HCT116 (cell line): ENCODE measurements at regions not wholly inside any gene's neighbourhood (a gene's known extent, or its start where the extent isn't known, plus 50 kb on each side); places are given as distances from the start of the nearest gene placed in this dataset.

Experiments
- ATAC-seq: fragments of 200-7000 bp; cut with Tn5 transposase; 2 replicates; pipeline ENCODE4 v1.9.1; 2020; ENCODE audit warnings: mild to moderate bottlenecking, moderate library complexity
- BruUV-seq: library from RNA; stranded (reverse); fragments of 400-500 nt; replicated peaks from 2 replicates; lab custom pipeline; 2021; lab: Mats Ljungman, UMichigan
- CTCF ChIA-PET: fragments of 300-600 bp; sonication (Branson Sonifier 250); formaldehyde crosslinking; loops from one replicate; lab custom pipeline; 2021; ENCODE audit warnings: antibody characterized with exemption; lab: Charles Lee
- POLR2A ChIA-PET: fragments of 300-600, 350-600 bp; sonication (Branson Sonifier 250); formaldehyde crosslinking; loops from one replicate; lab custom pipeline; 2021; ENCODE audit warnings: antibody characterized with exemption; lab: Charles Lee
- RAD21 ChIA-PET, 2 experiments: fragments of 300-600 bp; sonication (Branson Sonifier 250); formaldehyde crosslinking; loops; one replicate each; lab custom pipeline; 2023; ENCODE audit warnings: low total read pairs in 2 of 2; ENCODE audit not compliant: uncharacterized antibody in 2 of 2, unreplicated experiment in 2 of 2, low non-redundant PET in 1 of 2; lab: Charles Lee
- DNase-seq: peaks from one replicate; pipeline ENCODE4 v3.0.0-alpha.2; 2010; ENCODE audit warnings: low read depth, low spot score
- H2AFZ ChIP-seq: fragments of 200-600 bp; shearing (Covaris generic), sonication (generic); 2 replicates; pipeline ENCODE4 v1.6.1; 2017; ENCODE audit warnings: low read depth, mixed run types, mixed read lengths, antibody characterized with exemption, low read length; ENCODE audit not compliant: poor library complexity, severe bottlenecking
- H3K27ac ChIP-seq: 2 replicates; pipeline ENCODE4 v1.5.1; 2012; ENCODE audit warnings: low read depth, low read length
- H3K27me3 ChIP-seq: fragments of 200-600 bp; sonication (generic); 2 replicates; pipeline ENCODE4 v1.6.1; 2016; ENCODE audit warnings: mixed run types, low read length, mixed read lengths; ENCODE audit not compliant: insufficient read depth
- H3K36me3 ChIP-seq, 2 experiments: fragments of 200-500 bp in 1 of 2; fragments of 200-600 bp in 1 of 2; sonication (Bioruptor generic) in 1 of 2; sonication (generic) in 1 of 2; 2 replicates each; pipeline versions ENCODE4 v1.5.1 to v1.6.1; 2014 to 2016; ENCODE audit warnings: low read length in 2 of 2, inconsistent platforms in 1 of 2, mixed read lengths in 1 of 2, mixed run types in 1 of 2; ENCODE audit not compliant: insufficient read depth in 2 of 2, control insufficient read depth in 1 of 2
- H3K4me1 ChIP-seq, 2 experiments: fragments of 200-600 bp in 1 of 2; sonication (generic) in 1 of 2; 2 replicates each; pipeline versions ENCODE4 v1.5.1 to v1.6.1; 2012 to 2017; ENCODE audit warnings: low read length in 2 of 2, inconsistent platforms in 1 of 2, mild to moderate bottlenecking in 1 of 2, mixed read lengths in 1 of 2, mixed run types in 1 of 2, moderate library complexity in 1 of 2; ENCODE audit not compliant: insufficient read depth in 2 of 2, control insufficient read depth in 1 of 2
- H3K4me2 ChIP-seq: fragments of 200-600 bp; sonication (generic); 2 replicates; pipeline ENCODE4 v1.6.1; 2017; ENCODE audit warnings: mixed run types, low read length, mixed read lengths
- H3K4me3 ChIP-seq, 2 experiments: fragments of 200-600 bp in 1 of 2; sonication (generic) in 1 of 2; replicated peaks in 1 of 2; 2 replicates each; pipeline ENCODE4 v1.5.1; 2011 to 2016; ENCODE audit warnings: low read length in 2 of 2, control low read depth in 1 of 2, low read depth in 1 of 2, mild to moderate bottlenecking in 1 of 2, mixed read lengths in 1 of 2, mixed run types in 1 of 2
- H3K79me2 ChIP-seq: fragments of 200-600 bp; sonication (generic); 2 replicates; pipeline ENCODE4 v1.6.1; 2017; ENCODE audit warnings: mild to moderate bottlenecking, mixed run types, low read length, moderate library complexity, mixed read lengths; ENCODE audit not compliant: insufficient read depth
- H3K9ac ChIP-seq: fragments of 200-600 bp; sonication (generic); 2 replicates; pipeline ENCODE4 v1.6.1; 2016; ENCODE audit warnings: low read length, mixed read lengths
- H3K9me2 ChIP-seq: fragments of 200-600 bp; sonication (generic), shearing (Covaris generic); 2 replicates; pipeline ENCODE4 v1.6.1; 2017; ENCODE audit warnings: mixed run types, mild to moderate bottlenecking, moderate library complexity; ENCODE audit not compliant: insufficient read depth
- H3K9me3 ChIP-seq, 2 experiments: fragments of 200-500 bp in 1 of 2; fragments of 200-600 bp in 1 of 2; sonication (Bioruptor generic) in 1 of 2; sonication (generic) in 1 of 2; 2 replicates each; pipeline ENCODE4 v1.6.1; 2014 to 2017; ENCODE audit warnings: low read length in 2 of 2, mixed read lengths in 2 of 2, inconsistent platforms in 1 of 2, low read depth in 1 of 2, mild to moderate bottlenecking in 1 of 2, mixed run types in 1 of 2, moderate library complexity in 1 of 2; ENCODE audit not compliant: control insufficient read depth in 1 of 2, insufficient read depth in 1 of 2
- H4K20me1 ChIP-seq: fragments of 200-600 bp; sonication (generic), shearing (Covaris generic); 2 replicates; pipeline ENCODE4 v1.6.1; 2017; ENCODE audit warnings: mixed run types, mild to moderate bottlenecking, moderate library complexity; ENCODE audit not compliant: insufficient read depth
- CBX3 ChIP-seq: IDR thresholded peaks from 2 replicates; pipeline ENCODE4 v1.6.1; 2012; ENCODE audit warnings: low read depth
- CTCF ChIP-seq, 3 experiments: fragments of 200-600 bp in 1 of 3; sonication (generic) in 1 of 3; IDR thresholded peaks in 2 of 3; conservative IDR thresholded peaks in 1 of 3; 2 replicates each; pipeline ENCODE4 v1.5.1; 2012 to 2017; ENCODE audit warnings: low read depth in 2 of 3, low read length in 2 of 3, antibody characterized with exemption in 1 of 3, borderline replicate concordance in 1 of 3, control low read depth in 1 of 3, mild to moderate bottlenecking in 1 of 3, mixed read lengths in 1 of 3, mixed run types in 1 of 3, moderate library complexity in 1 of 3; ENCODE audit not compliant: insufficient read depth in 1 of 3
- EZH2 ChIP-seq: fragments of 200-600 bp; sonication (generic); IDR thresholded peaks from 2 replicates; pipeline ENCODE4 v1.6.1; 2017; ENCODE audit warnings: antibody characterized with exemption, mixed run types
- JUND ChIP-seq: IDR thresholded peaks from 2 replicates; pipeline ENCODE4 v1.6.1; 2012
- SIN3A ChIP-seq: IDR thresholded peaks from 2 replicates; pipeline ENCODE4 v1.6.1; 2012; ENCODE audit warnings: low read depth
- intact Hi-C: fragments of 100-400 bp; cut with micrococcal nuclease; formaldehyde crosslinking; loops from 2 replicates; pipeline ENCODE4 v1.10.0; 2022

GRCh38 chr7:123051916-123052315 is 56.4 kb upstream of the TAS2R16 start (continued):
- TF ChIP-seq CTCF (IDR thresholded peaks at IDR 0.05 in 2 of 3, conservative IDR thresholded peaks at IDR 0.05 in 1 of 3; ENCODE audit: borderline replicate concordance in 1 of 3, insufficient read depth in 1 of 3, low read depth in 2 of 3, low read length in 2 of 3): no peak
- TF ChIP-seq EZH2: no peak

- Histone ChIP-seq H2AFZ (no peak overlapping the region), H3K79me2 (no peaks in the 10 kb centered on the region), H3K27ac (no peak overlapping the region), H3K36me3 (no peaks in the 10 kb centered on the region), H3K9me3 (no peaks in the 10 kb centered on the region; a peak in 1 of 4 replicates), H3K9ac (no peak overlapping the region), H3K4me1 (no peaks in the 10 kb centered on the region), H3K9me2 (no peaks in the 10 kb centered on the region), H4K20me1 (no peaks in the 10 kb centered on the region), H3K4me3 (no peak overlapping the region)
- ChIA-PET POLR2A (no interaction called here), RAD21 (no interaction called here)
- intact Hi-C loops: no loop called here
- BruUV-seq: no TSS peak
- DNase-seq: no peak
- TF ChIP-seq CBX3 (no peak), JUND (no peak), SIN3A (no peak)
- TF ChIP-seq, all 23 proteins: peak for 0
- H3K27me3 ChIP-seq: no peaks in the 10 kb centered on the region
- CTCF ChIA-PET: no interaction called here
- H3K4me2 ChIP-seq: no peak overlapping the region
- ATAC-seq: no peak
Measured at GRCh38 chr7:123047955-123048354, 52.5 kb upstream of the TAS2R16 start.
